ENCODE measurements at regions not wholly inside any gene's neighbourhood (a gene's known extent, or its start where the extent isn't known, plus 50 kb on each side); places are given as distances from the start of the nearest gene placed in this dataset.
"Not testable (repeated sequence)": the region's sequence is repeated elsewhere in the genome, so short reads cannot be mapped to it uniquely, and the experiment has no call there.

DNA sequence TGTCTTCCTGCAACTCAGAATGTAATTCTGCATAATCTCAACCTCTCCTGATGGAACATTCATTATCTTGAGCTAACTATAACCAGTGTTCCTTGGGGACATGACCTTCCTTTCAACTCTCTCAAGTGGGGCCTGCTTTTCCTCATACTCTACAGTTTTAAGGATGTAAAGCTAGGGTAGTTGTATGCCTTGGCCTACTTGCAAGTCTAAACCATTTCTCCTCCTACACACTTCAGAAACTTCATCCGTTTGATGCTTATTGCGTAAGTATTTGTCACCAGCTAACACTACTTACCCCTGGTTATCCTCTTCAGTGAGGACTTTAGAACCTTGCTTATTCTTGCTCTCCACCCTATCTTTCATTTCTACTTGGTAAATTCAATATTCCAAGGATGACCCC is 548.9 kb downstream of the HINT1 start:
- no peaks in the 10 kb centered on the region for H4K20me1 ChIP-seq (ENCODE audit: insufficient read depth)
- no peaks in the 10 kb centered on the region for H3K27me3 ChIP-seq (ENCODE audit: insufficient read depth, low read depth)
- H3F3A ChIP-seq (ENCODE audit: insufficient read depth, low read depth), result no peaks in the 10 kb centered on the region
- intact Hi-C loops (cut with micrococcal nuclease; ENCODE audit: unreplicated experiment), result no loop called here
- no peak overlapping the region for H3K27ac ChIP-seq
- H3K4me2 ChIP-seq, result no peak overlapping the region
- POLR2A ChIA-PET (ENCODE audit: unreplicated experiment), result no interaction called here
- no peak for DNase-seq
- no peaks in the 10 kb centered on the region for H3K79me2 ChIP-seq (ENCODE audit: low read depth)
- no peak overlapping the region for H2AFZ ChIP-seq
- H3K4me1 ChIP-seq (replicated peaks; ENCODE audit: insufficient read depth), result no peaks in the 10 kb centered on the region
- no peaks in the 10 kb centered on the region for H3K9me2 ChIP-seq (ENCODE audit: insufficient read depth)
- H3K9me3 ChIP-seq (ENCODE audit: insufficient read depth, low read depth), result no peaks in the 10 kb centered on the region
- no peaks in the 10 kb centered on the region for H3K36me3 ChIP-seq (ENCODE audit: low read depth)
- BruUV-seq (replicated peaks), result no TSS peak
- H3K4me3 ChIP-seq, result no peak overlapping the region
- TF ChIP-seq EZH2 (IDR thresholded peaks at IDR 0.05; ENCODE audit: low read depth), result no peak
- TF ChIP-seq, protein P1, sequence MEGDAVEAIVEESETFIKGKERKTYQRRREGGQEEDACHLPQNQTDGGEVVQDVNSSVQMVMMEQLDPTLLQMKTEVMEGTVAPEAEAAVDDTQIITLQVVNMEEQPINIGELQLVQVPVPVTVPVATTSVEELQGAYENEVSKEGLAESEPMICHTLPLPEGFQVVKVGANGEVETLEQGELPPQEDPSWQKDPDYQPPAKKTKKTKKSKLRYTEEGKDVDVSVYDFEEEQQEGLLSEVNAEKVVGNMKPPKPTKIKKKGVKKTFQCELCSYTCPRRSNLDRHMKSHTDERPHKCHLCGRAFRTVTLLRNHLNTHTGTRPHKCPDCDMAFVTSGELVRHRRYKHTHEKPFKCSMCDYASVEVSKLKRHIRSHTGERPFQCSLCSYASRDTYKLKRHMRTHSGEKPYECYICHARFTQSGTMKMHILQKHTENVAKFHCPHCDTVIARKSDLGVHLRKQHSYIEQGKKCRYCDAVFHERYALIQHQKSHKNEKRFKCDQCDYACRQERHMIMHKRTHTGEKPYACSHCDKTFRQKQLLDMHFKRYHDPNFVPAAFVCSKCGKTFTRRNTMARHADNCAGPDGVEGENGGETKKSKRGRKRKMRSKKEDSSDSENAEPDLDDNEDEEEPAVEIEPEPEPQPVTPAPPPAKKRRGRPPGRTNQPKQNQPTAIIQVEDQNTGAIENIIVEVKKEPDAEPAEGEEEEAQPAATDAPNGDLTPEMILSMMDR (conservative IDR thresholded peaks at IDR 0.05), result no peak
- CTCF ChIA-PET, result no interaction called here

DNA sequence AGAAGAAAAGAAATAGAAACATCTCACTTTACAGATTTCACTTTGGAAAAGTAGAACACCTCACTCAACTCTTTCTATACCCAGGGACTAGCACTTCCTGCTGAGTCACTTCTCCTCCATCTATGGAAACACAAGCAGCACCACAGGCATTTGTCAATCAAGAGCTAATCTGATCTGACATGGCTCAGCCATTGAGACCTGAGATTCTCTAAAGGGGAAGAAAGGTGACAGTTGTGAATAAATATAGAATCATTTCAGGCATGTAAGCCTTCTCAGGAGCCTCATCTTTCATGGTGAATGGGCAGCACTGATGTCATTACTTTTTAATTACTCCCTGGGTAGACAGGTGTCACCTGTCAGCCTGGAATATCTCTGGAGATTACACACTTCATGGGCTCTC is 559.8 kb downstream of the HINT1 start:
- H4K20me1 ChIP-seq (ENCODE audit: insufficient read depth), result no peaks in the 10 kb centered on the region
- 0 out of 2 replicates have a peak overlapping the region, but pooled peaks have one; percentile 9 for H3K4me2 ChIP-seq
- peaks cover 10% of the 10 kb centered on the region for H3K4me1 ChIP-seq (replicated peaks; ENCODE audit: insufficient read depth)
- POLR2A ChIA-PET (ENCODE audit: unreplicated experiment), result interaction anchor here (0.7 to 0.8 kb wide), 2 partner anchors 126 to 348 kb away, joined by 5 to 12 read pairs; no protein-coding TSS in a partner anchor
- no TSS peak for BruUV-seq (replicated peaks)
- H3K4me3 ChIP-seq, result no peak overlapping the region
- H3K9me3 ChIP-seq (ENCODE audit: insufficient read depth, low read depth), result 0 out of 2 replicates have a peak, but pooled peaks cover 3% of the 10 kb centered on the region
- no peaks in the 10 kb centered on the region for H3K27me3 ChIP-seq (ENCODE audit: insufficient read depth, low read depth)
- no peaks in the 10 kb centered on the region for H3K36me3 ChIP-seq (ENCODE audit: low read depth)
- no peaks in the 10 kb centered on the region for H3K9me2 ChIP-seq (ENCODE audit: insufficient read depth)
- peak overlapping the region; percentile 47 for H3K27ac ChIP-seq
- H3K79me2 ChIP-seq (ENCODE audit: low read depth), result no peaks in the 10 kb centered on the region
- DNase-seq, result peak; percentile 46 to 61
- H3F3A ChIP-seq (ENCODE audit: insufficient read depth, low read depth), result 0 out of 2 replicates have a peak, but pooled peaks cover 3% of the 10 kb centered on the region
- H2AFZ ChIP-seq, result peak overlapping the region; percentile 59; the same call in 1 of the 2 replicates
- CTCF ChIA-PET, result no interaction called here
- no peak for TF ChIP-seq EZH2 (IDR thresholded peaks at IDR 0.05; ENCODE audit: low read depth)
- TF ChIP-seq, protein P1 (conservative IDR thresholded peaks at IDR 0.05), result no peak
- intact Hi-C loops (cut with micrococcal nuclease; ENCODE audit: unreplicated experiment), result no loop called here

DNA sequence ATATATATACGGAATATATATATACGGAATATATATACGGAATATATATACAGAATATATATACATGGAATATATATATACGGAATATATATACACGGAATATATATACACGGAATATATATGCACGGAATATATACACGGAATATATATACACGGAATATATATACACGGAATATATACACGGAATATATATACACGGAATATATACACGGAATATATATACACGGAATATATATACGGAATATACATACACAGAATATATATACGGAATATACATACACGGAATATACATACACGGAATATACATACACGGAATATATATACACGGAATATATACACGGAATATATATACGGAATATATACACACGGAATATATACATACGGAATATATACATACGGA is 568.4 kb downstream of the HINT1 start:
- H4K20me1 ChIP-seq (ENCODE audit: insufficient read depth); H3F3A ChIP-seq (ENCODE audit: insufficient read depth, low read depth); BruUV-seq (replicated peaks); CTCF ChIA-PET; H3K27ac ChIP-seq; H3K4me1 ChIP-seq (replicated peaks; ENCODE audit: insufficient read depth); H3K36me3 ChIP-seq (ENCODE audit: low read depth); H3K9me2 ChIP-seq (ENCODE audit: insufficient read depth); H2AFZ ChIP-seq; intact Hi-C loops (cut with micrococcal nuclease; ENCODE audit: unreplicated experiment); POLR2A ChIA-PET (ENCODE audit: unreplicated experiment); H3K4me3 ChIP-seq; H3K9me3 ChIP-seq (ENCODE audit: insufficient read depth, low read depth); H3K79me2 ChIP-seq (ENCODE audit: low read depth); H3K4me2 ChIP-seq; H3K27me3 ChIP-seq (ENCODE audit: insufficient read depth, low read depth); DNase-seq: not testable (repeated sequence)

DNA sequence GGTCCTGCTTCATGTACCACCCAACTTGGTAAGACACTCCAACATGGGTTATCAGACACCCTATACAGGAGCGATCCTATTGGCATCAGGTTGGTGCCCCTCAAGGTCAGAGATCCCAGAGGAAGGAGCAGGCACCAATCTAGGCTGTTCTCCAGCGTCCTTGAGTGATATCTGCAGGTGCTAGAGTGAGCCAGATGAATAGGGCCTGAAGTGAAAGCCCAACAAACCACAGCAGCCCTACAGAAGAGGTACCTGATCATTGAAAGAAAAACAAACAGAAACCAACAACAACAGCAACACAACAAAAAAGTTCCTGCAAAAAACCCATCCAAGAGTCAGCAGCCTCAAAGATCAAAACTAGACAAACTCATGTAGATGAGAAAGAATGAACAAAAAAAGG is 584.8 kb downstream of the HINT1 start:
- intact Hi-C loops (cut with micrococcal nuclease; ENCODE audit: unreplicated experiment), result no loop called here

More for the DNA sequence above, 584.8 kb downstream of the HINT1 start:
- H3K4me3 ChIP-seq, result no peak overlapping the region
- no peak for DNase-seq
- no peak overlapping the region for H3K4me2 ChIP-seq
- no peaks in the 10 kb centered on the region for H4K20me1 ChIP-seq (ENCODE audit: insufficient read depth)
- H3K9me3 ChIP-seq (ENCODE audit: insufficient read depth, low read depth), result no peaks in the 10 kb centered on the region
- no TSS peak for BruUV-seq (replicated peaks)
- no peaks in the 10 kb centered on the region for H3K4me1 ChIP-seq (replicated peaks; ENCODE audit: insufficient read depth)
- no peaks in the 10 kb centered on the region for H3K79me2 ChIP-seq (ENCODE audit: low read depth)
- no peak overlapping the region for H2AFZ ChIP-seq
- no peak for TF ChIP-seq EZH2 (IDR thresholded peaks at IDR 0.05; ENCODE audit: low read depth)
- TF ChIP-seq, protein P1 (conservative IDR thresholded peaks at IDR 0.05), result no peak
- H3K36me3 ChIP-seq (ENCODE audit: low read depth), result no peaks in the 10 kb centered on the region
- no peaks in the 10 kb centered on the region for H3K9me2 ChIP-seq (ENCODE audit: insufficient read depth)
- no peaks in the 10 kb centered on the region for H3K27me3 ChIP-seq (ENCODE audit: insufficient read depth, low read depth)
- CTCF ChIA-PET, result no interaction called here
- H3F3A ChIP-seq (ENCODE audit: insufficient read depth, low read depth), result no peaks in the 10 kb centered on the region
- H3K27ac ChIP-seq, result no peak overlapping the region
- POLR2A ChIA-PET (ENCODE audit: unreplicated experiment), result no interaction called here
